ENCODE measurements at regions not wholly inside any gene's neighbourhood (a gene's known extent, or its start where the extent isn't known, plus 50 kb on each side); places are given as distances from the start of the nearest gene placed in this dataset.

GRCh38 chr1:29638281-29638680 is 402.0 kb downstream of the PTPRU start:
- Histone ChIP-seq H4K20me1 (ENCODE audit: insufficient read depth) (no peaks in the 10 kb centered on the region), H2AFZ (ENCODE audit: low read depth, low read length) (no peak overlapping the region), H3K36me3 (ENCODE audit: insufficient read depth, low read length) (no peaks in the 10 kb centered on the region), H3F3A (ENCODE audit: insufficient read depth, low read length, poor library complexity, severe bottlenecking) (no peaks in the 10 kb centered on the region), H3K9me3 (ENCODE audit: low read length) (no peaks in the 10 kb centered on the region), H3K9ac (ENCODE audit: low read length) (no peak overlapping the region), H3K79me2 (replicated peaks; ENCODE audit: insufficient read depth, low read length) (no peaks in the 10 kb centered on the region), H3K27ac (ENCODE audit: low read length) (no peak overlapping the region), H3K27me3 (ENCODE audit: insufficient read depth, low read depth, low read length) (no peaks in the 10 kb centered on the region), H3K9me2 (ENCODE audit: insufficient read depth, low read length) (no peaks in the 10 kb centered on the region), H3K4me3 (ENCODE audit: low read length) (no peak overlapping the region), H3K4me2 (ENCODE audit: low read length) (no peak overlapping the region)
- TF ChIP-seq TAF1 (IDR thresholded peaks at IDR 0.05; ENCODE audit: low read depth) (no peak), EZH2 (IDR thresholded peaks at IDR 0.05; ENCODE audit: borderline replicate concordance, insufficient read depth, low read length, poor library complexity, severe bottlenecking) (no peak)

GRCh38 chr1:29636936-29637335 is 400.6 kb downstream of the PTPRU start:
- no peak for TF ChIP-seq EP300 (conservative IDR thresholded peaks at IDR 0.05; ENCODE audit: poor library complexity, severe bottlenecking)
- no peak for TF ChIP-seq MXI1 (conservative IDR thresholded peaks at IDR 0.05; ENCODE audit: poor library complexity, severe bottlenecking)
- no peak for TF ChIP-seq RAD21 (conservative IDR thresholded peaks at IDR 0.05)
- TF ChIP-seq TAF1 (IDR thresholded peaks at IDR 0.05; ENCODE audit: low read depth): no peak
- TF ChIP-seq, protein P1, sequence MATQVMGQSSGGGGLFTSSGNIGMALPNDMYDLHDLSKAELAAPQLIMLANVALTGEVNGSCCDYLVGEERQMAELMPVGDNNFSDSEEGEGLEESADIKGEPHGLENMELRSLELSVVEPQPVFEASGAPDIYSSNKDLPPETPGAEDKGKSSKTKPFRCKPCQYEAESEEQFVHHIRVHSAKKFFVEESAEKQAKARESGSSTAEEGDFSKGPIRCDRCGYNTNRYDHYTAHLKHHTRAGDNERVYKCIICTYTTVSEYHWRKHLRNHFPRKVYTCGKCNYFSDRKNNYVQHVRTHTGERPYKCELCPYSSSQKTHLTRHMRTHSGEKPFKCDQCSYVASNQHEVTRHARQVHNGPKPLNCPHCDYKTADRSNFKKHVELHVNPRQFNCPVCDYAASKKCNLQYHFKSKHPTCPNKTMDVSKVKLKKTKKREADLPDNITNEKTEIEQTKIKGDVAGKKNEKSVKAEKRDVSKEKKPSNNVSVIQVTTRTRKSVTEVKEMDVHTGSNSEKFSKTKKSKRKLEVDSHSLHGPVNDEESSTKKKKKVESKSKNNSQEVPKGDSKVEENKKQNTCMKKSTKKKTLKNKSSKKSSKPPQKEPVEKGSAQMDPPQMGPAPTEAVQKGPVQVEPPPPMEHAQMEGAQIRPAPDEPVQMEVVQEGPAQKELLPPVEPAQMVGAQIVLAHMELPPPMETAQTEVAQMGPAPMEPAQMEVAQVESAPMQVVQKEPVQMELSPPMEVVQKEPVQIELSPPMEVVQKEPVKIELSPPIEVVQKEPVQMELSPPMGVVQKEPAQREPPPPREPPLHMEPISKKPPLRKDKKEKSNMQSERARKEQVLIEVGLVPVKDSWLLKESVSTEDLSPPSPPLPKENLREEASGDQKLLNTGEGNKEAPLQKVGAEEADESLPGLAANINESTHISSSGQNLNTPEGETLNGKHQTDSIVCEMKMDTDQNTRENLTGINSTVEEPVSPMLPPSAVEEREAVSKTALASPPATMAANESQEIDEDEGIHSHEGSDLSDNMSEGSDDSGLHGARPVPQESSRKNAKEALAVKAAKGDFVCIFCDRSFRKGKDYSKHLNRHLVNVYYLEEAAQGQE (IDR thresholded peaks at IDR 0.05; ENCODE audit: borderline replicate concordance): no peak
- no peak for TF ChIP-seq CTCF (IDR thresholded peaks at IDR 0.05; ENCODE audit: poor library complexity, severe bottlenecking)
- no peak for TF ChIP-seq EZH2 (IDR thresholded peaks at IDR 0.05; ENCODE audit: borderline replicate concordance, insufficient read depth, low read length, poor library complexity, severe bottlenecking)
- TF ChIP-seq SMC3 (conservative IDR thresholded peaks at IDR 0.05; ENCODE audit: poor library complexity): no peak
- no peak for TF ChIP-seq POLR2AphosphoS5 (IDR thresholded peaks at IDR 0.05)
- Histone ChIP-seq H3K4me2 (ENCODE audit: low read length) (no peak overlapping the region), H3K9me2 (ENCODE audit: insufficient read depth, low read length) (no peaks in the 10 kb centered on the region), H3K9me3 (ENCODE audit: low read length) (no peaks in the 10 kb centered on the region), H3K79me2 (replicated peaks; ENCODE audit: insufficient read depth, low read length) (no peaks in the 10 kb centered on the region), H3K27me3 (ENCODE audit: insufficient read depth, low read depth, low read length) (no peaks in the 10 kb centered on the region), H2AFZ (ENCODE audit: low read depth, low read length) (no peak overlapping the region), H3K27ac (ENCODE audit: low read length) (no peak overlapping the region), H3K4me3 (ENCODE audit: low read length) (no peak overlapping the region), H3F3A (ENCODE audit: insufficient read depth, low read length, poor library complexity, severe bottlenecking) (no peaks in the 10 kb centered on the region), H4K20me1 (ENCODE audit: insufficient read depth) (no peaks in the 10 kb centered on the region), H3K9ac (ENCODE audit: low read length) (no peak overlapping the region), H3K36me3 (ENCODE audit: insufficient read depth, low read length) (no peaks in the 10 kb centered on the region)

All from neural cell (in vitro differentiated cells).